ENCODE measurements at regions not wholly inside any gene's neighbourhood (a gene's known extent, or its start where the extent isn't known, plus 50 kb on each side); places are given as distances from the start of the nearest gene placed in this dataset.
"Not testable (repeated sequence)": the region's sequence is repeated elsewhere in the genome, so short reads cannot be mapped to it uniquely, and the experiment has no call there.

GRCh38 chr5:98364549-98364948, 408.9 kb upstream of the RGMB start:
- DNase-seq (ENCODE audit: low read depth in 2 of 2) = no peak

- DNase-seq (ENCODE audit: low read depth in 2 of 2) = no peak
Observed at GRCh38 chr5:98365126-98365525, 408.3 kb upstream of the RGMB start.

GRCh38 chr5:98368141-98368540, 405.3 kb upstream of the RGMB start:
- no peak for DNase-seq (ENCODE audit: low read depth in 2 of 2)

- no peak for DNase-seq (ENCODE audit: low read depth in 2 of 2)
Observed at GRCh38 chr5:98372351-98372750, 401.1 kb upstream of the RGMB start.

- no peak for DNase-seq (ENCODE audit: low read depth in 2 of 2)
Observed at GRCh38 chr5:98391921-98392625, 381.4 kb upstream of the RGMB start.

- DNase-seq (ENCODE audit: low read depth in 2 of 2) = not testable (repeated sequence)
Observed at GRCh38 chr5:98393205-98393604, 380.3 kb upstream of the RGMB start.

GRCh38 chr5:98397081-98397480, 376.4 kb upstream of the RGMB start:
- DNase-seq (ENCODE audit: low read depth in 2 of 2) = no peak

- no peak for DNase-seq (ENCODE audit: low read depth in 2 of 2)
Observed at GRCh38 chr5:98398465-98398864, 375.0 kb upstream of the RGMB start.

GRCh38 chr5:98401656-98402055, 371.8 kb upstream of the RGMB start:
- no peak for DNase-seq (ENCODE audit: low read depth in 2 of 2)

GRCh38 chr5:98402130-98402529, 371.3 kb upstream of the RGMB start:
- DNase-seq (ENCODE audit: low read depth in 2 of 2) = no peak

GRCh38 chr5:98403131-98403530, 370.3 kb upstream of the RGMB start:
- DNase-seq (ENCODE audit: low read depth in 2 of 2) = no peak

GRCh38 chr5:98414938-98415337, 358.5 kb upstream of the RGMB start:
- DNase-seq (ENCODE audit: low read depth in 2 of 2) = no peak

GRCh38 chr5:98415663-98416062, 357.8 kb upstream of the RGMB start:
- no peak for DNase-seq (ENCODE audit: low read depth in 2 of 2)

- DNase-seq (ENCODE audit: low read depth in 2 of 2) = no peak
Observed at GRCh38 chr5:98416541-98416940, 356.9 kb upstream of the RGMB start.

- DNase-seq (ENCODE audit: low read depth in 2 of 2) = no peak
Observed at GRCh38 chr5:98419825-98420224, 353.6 kb upstream of the RGMB start.

- no peak for DNase-seq (ENCODE audit: low read depth in 2 of 2)
Observed at GRCh38 chr5:98424681-98425450, 348.6 kb upstream of the RGMB start.

- DNase-seq (ENCODE audit: low read depth in 2 of 2) = no peak
Observed at GRCh38 chr5:98425640-98426039, 347.8 kb upstream of the RGMB start.

- DNase-seq (ENCODE audit: low read depth in 2 of 2) = no peak
Observed at GRCh38 chr5:98428806-98429205, 344.7 kb upstream of the RGMB start.

- DNase-seq (ENCODE audit: low read depth in 2 of 2) = no peak
Observed at GRCh38 chr5:98432378-98432777, 341.1 kb upstream of the RGMB start.

- DNase-seq (ENCODE audit: low read depth in 2 of 2) = no peak
Observed at GRCh38 chr5:98433022-98433421, 340.4 kb upstream of the RGMB start.

GRCh38 chr5:98433673-98434072, 339.8 kb upstream of the RGMB start:
- DNase-seq (ENCODE audit: low read depth in 2 of 2) = no peak

- no peak for DNase-seq (ENCODE audit: low read depth in 2 of 2)
Observed at GRCh38 chr5:98436667-98437066, 336.8 kb upstream of the RGMB start.

GRCh38 chr5:98442448-98442847, 331.0 kb upstream of the RGMB start:
- no peak for DNase-seq (ENCODE audit: low read depth in 2 of 2)
